AG09319 (cell line): ENCODE measurements at regions not wholly inside any gene's neighbourhood (a gene's known extent, or its start where the extent isn't known, plus 50 kb on each side); places are given as distances from the start of the nearest gene placed in this dataset.
A peak's percentile ranks its signal among the peaks of the same experiment; 100 is the strongest.
"Not testable (repeated sequence)": the region's sequence is repeated elsewhere in the genome, so short reads cannot be mapped to it uniquely, and the experiment has no call there.

Experiments
- DNase-seq: peaks from one replicate; pipeline ENCODE4 v3.0.0-alpha.2; 2010; ENCODE audit warnings: low read depth; ENCODE audit errors: extremely low read depth
- CTCF ChIP-seq: IDR thresholded peaks from 2 replicates; pipeline ENCODE4 v1.5.1; 2011; ENCODE audit warnings: low read depth, mild to moderate bottlenecking, inconsistent platforms, low read length, moderate library complexity

GRCh38 chr5:32942225-32942989, 231.3 kb downstream of the NPR3 start:
- peak; percentile 6 for TF ChIP-seq CTCF
- DNase-seq, result no peak

DNA sequence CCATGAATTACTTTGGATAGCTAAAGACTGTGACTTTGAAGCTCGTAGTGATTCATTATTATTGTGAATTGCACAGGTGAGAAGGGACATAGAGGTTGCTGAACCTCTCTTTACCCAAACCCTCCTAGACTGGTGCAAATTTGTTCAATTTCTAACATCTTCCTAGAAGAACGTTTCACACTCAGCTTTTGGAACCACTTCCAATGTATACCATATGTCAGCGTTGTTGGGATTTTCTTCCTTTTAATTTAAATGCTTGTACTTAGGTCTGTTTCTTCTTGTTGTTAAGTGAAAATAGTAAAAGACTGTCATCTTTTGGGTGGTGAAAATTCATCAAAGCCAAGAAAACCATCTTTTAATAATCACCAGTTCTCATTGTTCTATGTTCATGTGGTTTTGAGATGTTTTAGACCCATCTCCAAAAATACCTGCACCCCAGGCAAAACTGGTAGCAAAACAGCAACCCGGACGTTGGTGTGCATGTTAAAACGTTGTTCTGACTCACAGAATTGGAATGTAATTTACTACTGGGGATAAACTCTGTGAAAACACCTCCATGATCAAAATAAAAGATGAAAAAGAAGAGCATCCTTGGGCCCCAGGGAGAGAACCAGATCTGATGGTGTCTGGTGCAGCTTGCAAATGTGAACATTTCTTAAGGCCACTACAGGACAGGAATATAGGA, 238.3 kb downstream of the NPR3 start:
- DNase-seq, result no peak
- no peak for TF ChIP-seq CTCF

DNA sequence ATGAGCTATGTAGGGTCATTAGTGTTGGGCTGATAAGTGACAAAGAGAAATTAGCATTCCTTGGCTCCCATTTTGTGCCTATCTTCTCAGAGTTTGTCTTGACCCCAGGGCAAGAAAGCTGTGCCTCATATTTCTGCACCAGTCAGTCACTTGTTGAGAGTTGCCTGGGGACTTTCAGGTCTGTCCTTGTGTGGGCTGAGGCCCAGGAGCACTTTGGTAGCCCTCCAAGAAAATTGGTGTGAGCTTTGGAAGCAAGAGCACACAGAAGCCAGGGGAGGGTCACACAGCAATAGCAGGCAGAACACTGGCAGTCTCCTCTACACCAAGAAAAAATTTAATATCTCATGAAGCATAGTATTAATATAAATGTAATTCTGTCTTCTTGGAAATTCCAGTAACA, 239.9 kb downstream of the NPR3 start:
- TF ChIP-seq CTCF, result no peak
- DNase-seq, result no peak

DNA sequence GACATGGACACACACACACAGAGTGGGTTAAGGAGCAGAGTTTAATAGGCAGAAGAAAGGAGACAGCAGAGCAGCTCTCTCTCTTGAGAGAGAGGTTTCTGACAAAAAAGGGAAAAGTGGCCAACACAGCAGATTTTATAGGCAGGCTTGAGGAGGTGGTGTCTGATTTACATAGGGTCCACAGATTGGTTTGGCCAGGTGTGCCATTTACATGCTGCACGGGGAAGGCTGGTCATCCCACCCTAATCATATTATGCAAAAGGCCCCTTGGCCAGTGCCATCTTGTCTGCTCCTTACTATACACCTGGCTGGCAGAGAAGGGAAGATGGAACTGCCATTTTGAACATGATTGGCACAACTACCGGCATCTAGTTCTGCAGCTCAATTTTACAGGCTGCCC, 240.8 kb downstream of the NPR3 start:
- no peak for TF ChIP-seq CTCF
- no peak for DNase-seq

DNA sequence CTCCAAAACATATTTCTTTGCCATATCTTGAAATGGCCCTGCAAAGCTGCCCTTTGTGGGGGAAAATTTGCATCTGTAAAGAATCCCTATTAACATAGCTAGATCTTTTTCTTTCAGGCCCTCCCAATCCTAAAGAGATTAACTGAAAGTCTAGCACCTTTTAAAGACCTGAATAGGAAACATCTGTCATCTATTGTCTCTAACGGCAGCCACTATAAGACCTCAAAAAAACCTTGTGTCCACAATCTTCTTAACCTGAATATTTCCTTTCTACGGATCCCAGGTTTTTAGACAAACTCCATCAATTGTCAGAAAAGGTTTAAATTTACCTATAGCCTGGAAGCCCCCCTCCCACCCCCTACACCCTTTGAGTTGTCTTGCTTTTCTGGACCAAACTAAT, 241.3 kb downstream of the NPR3 start:
- not testable (repeated sequence) for DNase-seq

DNA sequence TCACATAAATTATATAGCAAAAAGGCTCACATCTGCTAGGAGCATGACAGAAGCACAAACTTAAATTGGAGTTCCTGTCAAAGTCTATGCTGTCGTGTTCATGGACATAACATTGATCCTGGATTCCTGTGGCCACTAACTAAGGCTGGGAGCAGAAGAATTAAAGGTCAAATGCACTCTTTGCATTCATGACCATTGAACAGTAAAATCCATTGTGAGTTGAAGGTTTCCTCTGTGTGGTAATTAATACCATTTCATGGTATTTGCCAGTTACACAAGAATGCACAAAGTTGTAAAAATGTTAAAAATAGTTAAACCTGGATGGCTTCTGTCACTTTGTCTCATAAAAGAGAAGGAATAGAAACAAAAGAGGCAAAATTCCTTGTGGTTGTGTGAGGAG, 242.6 kb downstream of the NPR3 start:
- no peak for DNase-seq
- no peak for TF ChIP-seq CTCF

GRCh38 chr5:32955814-32956213, 244.7 kb downstream of the NPR3 start:
- no peak for TF ChIP-seq CTCF
- DNase-seq, result no peak
